Neural crest cell (in vitro differentiated cells): ENCODE measurements at regions not wholly inside any gene's neighbourhood (a gene's known extent, or its start where the extent isn't known, plus 50 kb on each side); places are given as distances from the start of the nearest gene placed in this dataset.

Experiments used
- DNase-seq: peaks from one replicate; pipeline ENCODE4 v3.0.0; 2021; ENCODE audit warnings: low read depth, mixed read lengths, low spot score
- H3K27ac Mint-ChIP-seq: one replicate; pipeline ENCODE4 v1.8.0; 2021; ENCODE audit warnings: mild to moderate bottlenecking, mixed read lengths; ENCODE audit not compliant: unreplicated experiment
- H3K27me3 Mint-ChIP-seq: 2 replicates; pipeline ENCODE4 v1.8.0; 2021; ENCODE audit warnings: low read depth, mild to moderate bottlenecking, mixed read lengths
- H3K36me3 Mint-ChIP-seq: 2 replicates; pipeline ENCODE4 v1.8.0; 2021; ENCODE audit warnings: low read depth, mild to moderate bottlenecking, mixed read lengths
- H3K4me1 Mint-ChIP-seq: 2 replicates; pipeline ENCODE4 v1.8.0; 2021; ENCODE audit warnings: mixed read lengths
- H3K4me3 Mint-ChIP-seq: one replicate; pipeline ENCODE4 v1.8.0; 2021; ENCODE audit warnings: mild to moderate bottlenecking, mixed read lengths
- H3K9me3 Mint-ChIP-seq: 2 replicates; pipeline ENCODE4 v1.8.0; 2021; ENCODE audit warnings: mixed read lengths
- TF ChIP-seq, protein P1 (sequence below): fragments of 200-600 bp; sonication (generic); conservative IDR thresholded peaks from 2 replicates; pipeline ENCODE4 v1.5.0; 2021; ENCODE audit warnings: antibody characterized with exemption, mild to moderate bottlenecking

- H3K4me1 Mint-ChIP-seq = peaks cover 9% of the 10 kb centered on the region
- peaks cover 4% of the 10 kb centered on the region for H3K9me3 Mint-ChIP-seq
- no peak for DNase-seq
- TF ChIP-seq, protein P1, sequence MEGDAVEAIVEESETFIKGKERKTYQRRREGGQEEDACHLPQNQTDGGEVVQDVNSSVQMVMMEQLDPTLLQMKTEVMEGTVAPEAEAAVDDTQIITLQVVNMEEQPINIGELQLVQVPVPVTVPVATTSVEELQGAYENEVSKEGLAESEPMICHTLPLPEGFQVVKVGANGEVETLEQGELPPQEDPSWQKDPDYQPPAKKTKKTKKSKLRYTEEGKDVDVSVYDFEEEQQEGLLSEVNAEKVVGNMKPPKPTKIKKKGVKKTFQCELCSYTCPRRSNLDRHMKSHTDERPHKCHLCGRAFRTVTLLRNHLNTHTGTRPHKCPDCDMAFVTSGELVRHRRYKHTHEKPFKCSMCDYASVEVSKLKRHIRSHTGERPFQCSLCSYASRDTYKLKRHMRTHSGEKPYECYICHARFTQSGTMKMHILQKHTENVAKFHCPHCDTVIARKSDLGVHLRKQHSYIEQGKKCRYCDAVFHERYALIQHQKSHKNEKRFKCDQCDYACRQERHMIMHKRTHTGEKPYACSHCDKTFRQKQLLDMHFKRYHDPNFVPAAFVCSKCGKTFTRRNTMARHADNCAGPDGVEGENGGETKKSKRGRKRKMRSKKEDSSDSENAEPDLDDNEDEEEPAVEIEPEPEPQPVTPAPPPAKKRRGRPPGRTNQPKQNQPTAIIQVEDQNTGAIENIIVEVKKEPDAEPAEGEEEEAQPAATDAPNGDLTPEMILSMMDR = no peak
- H3K4me3 Mint-ChIP-seq = no peak overlapping the region
- no peaks in the 10 kb centered on the region for H3K36me3 Mint-ChIP-seq
- peak overlapping the region; percentile 20 for H3K27ac Mint-ChIP-seq
- no peaks in the 10 kb centered on the region for H3K27me3 Mint-ChIP-seq
These were observed 462.1 kb upstream of the ADAMTS9 start for GRCh38 chr3:65149877-65150276.

DNA sequence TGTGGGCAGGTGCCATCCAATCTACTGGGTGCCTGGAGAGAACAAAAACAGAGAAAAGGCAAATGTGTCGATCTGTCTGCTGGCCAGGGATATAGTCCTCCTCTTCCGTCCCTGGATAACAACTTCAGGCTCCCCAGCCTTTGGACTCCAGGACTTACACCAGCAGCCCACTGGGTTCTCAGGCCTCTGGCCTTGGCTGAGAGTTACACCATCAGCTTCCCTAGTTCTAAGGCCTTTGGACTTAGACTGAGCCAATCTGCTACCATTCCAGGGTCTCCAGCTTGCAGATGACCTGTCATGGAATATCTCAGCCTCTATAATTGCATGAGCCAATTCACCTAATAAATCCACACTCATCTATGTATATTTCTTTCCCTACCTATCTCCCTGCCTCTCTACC lies 460.9 kb upstream of the ADAMTS9 start:
- TF ChIP-seq, protein P1 = no peak
- Mint-ChIP-seq H3K4me3 (no peak overlapping the region), H3K36me3 (no peaks in the 10 kb centered on the region), H3K27ac (no peak overlapping the region), H3K9me3 (peaks cover 4% of the 10 kb centered on the region), H3K4me1 (peaks cover under 1% of the 10 kb centered on the region), H3K27me3 (no peaks in the 10 kb centered on the region)
- DNase-seq = no peak

- Mint-ChIP-seq H3K4me1 (no peaks in the 10 kb centered on the region), H3K9me3 (peaks cover 4% of the 10 kb centered on the region), H3K27ac (no peak overlapping the region), H3K36me3 (no peaks in the 10 kb centered on the region), H3K27me3 (no peaks in the 10 kb centered on the region), H3K4me3 (no peak overlapping the region)
- TF ChIP-seq, protein P1 = no peak
- DNase-seq = no peak
These were observed 458.4 kb upstream of the ADAMTS9 start for GRCh38 chr3:65146179-65146578.

GRCh38 chr3:65145680-65146079 lies 457.9 kb upstream of the ADAMTS9 start:
- Mint-ChIP-seq H3K4me3 (no peak overlapping the region), H3K36me3 (no peaks in the 10 kb centered on the region), H3K27ac (no peak overlapping the region), H3K4me1 (no peaks in the 10 kb centered on the region), H3K27me3 (no peaks in the 10 kb centered on the region), H3K9me3 (peaks cover 4% of the 10 kb centered on the region)
- TF ChIP-seq, protein P1 = no peak
- no peak for DNase-seq

GRCh38 chr3:65144791-65145351 lies 457.1 kb upstream of the ADAMTS9 start:
- Mint-ChIP-seq H3K36me3 (no peaks in the 10 kb centered on the region), H3K4me1 (no peaks in the 10 kb centered on the region), H3K4me3 (no peak overlapping the region), H3K27me3 (no peaks in the 10 kb centered on the region), H3K27ac (no peak overlapping the region), H3K9me3 (peaks cover 3% of the 10 kb centered on the region)
- TF ChIP-seq, protein P1 = no peak
- DNase-seq = no peak

DNA sequence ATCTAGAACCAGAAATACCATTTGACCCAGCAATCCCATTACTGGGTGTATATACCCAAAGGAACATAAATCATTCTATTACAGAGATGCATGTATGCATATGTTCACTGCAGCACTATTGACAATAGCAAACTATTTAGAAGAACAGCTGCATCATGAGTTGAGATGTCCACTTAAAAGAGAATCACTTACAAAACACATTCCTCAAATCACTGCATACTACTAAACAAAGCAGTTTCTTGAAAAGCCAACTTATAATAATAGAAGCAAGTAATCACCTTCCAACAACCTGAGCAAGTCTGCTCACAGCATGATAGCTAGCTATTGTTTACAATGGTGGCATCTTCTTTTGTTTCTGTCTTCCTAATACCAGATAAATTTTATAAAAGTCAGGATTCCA lies 454.7 kb upstream of the ADAMTS9 start:
- Mint-ChIP-seq H3K9me3 (no peaks in the 10 kb centered on the region), H3K27ac (no peak overlapping the region), H3K27me3 (no peaks in the 10 kb centered on the region), H3K36me3 (no peaks in the 10 kb centered on the region), H3K4me1 (no peaks in the 10 kb centered on the region), H3K4me3 (no peak overlapping the region)
- DNase-seq = no peak
- TF ChIP-seq, protein P1 = no peak
